SK-MEL-5 (cell line): ENCODE measurements at regions not wholly inside any gene's neighbourhood (a gene's known extent, or its start where the extent isn't known, plus 50 kb on each side); places are given as distances from the start of the nearest gene placed in this dataset.
"Not testable (repeated sequence)": the region's sequence is repeated elsewhere in the genome, so short reads cannot be mapped to it uniquely, and the experiment has no call there.

Source experiments
- DNase-seq: peaks from one replicate; pipeline ENCODE4 v3.0.0-alpha.2; 2016; ENCODE audit warnings: low read depth, low spot score
- in situ Hi-C: cut with HindIII; loops from 2 replicates; pipeline ENCODE4 v1.10.0; 2016; ENCODE audit warnings: low sequenced_read_pairs, high pct_unique_total_duplicates, low pct_unique_long_range_greater_than_20kb

- in situ Hi-C loops, result no loop called here
- DNase-seq, result peak; percentile 33
Measured at GRCh38 chr2:146978577-146979555, 866.0 kb upstream of the ACVR2A start.

GRCh38 chr2:146970981-146971380 is 873.8 kb upstream of the ACVR2A start:
- in situ Hi-C loops, DNase-seq: not testable (repeated sequence)

GRCh38 chr2:146969703-146970102 is 875.1 kb upstream of the ACVR2A start:
- in situ Hi-C loops, DNase-seq: not testable (repeated sequence)

GRCh38 chr2:146964494-146964893 is 880.3 kb upstream of the ACVR2A start:
- in situ Hi-C loops, result no loop called here
- no peak for DNase-seq

GRCh38 chr2:146954544-146954943 is 890.3 kb upstream of the ACVR2A start:
- in situ Hi-C loops, result no loop called here
- DNase-seq, result no peak

- DNase-seq, result no peak
- in situ Hi-C loops, result no loop called here
Measured at GRCh38 chr2:146952696-146953095, 892.1 kb upstream of the ACVR2A start.

GRCh38 chr2:146950911-146951310 is 893.9 kb upstream of the ACVR2A start:
- in situ Hi-C loops, result no loop called here

GRCh38 chr2:146950361-146950760 is 894.5 kb upstream of the ACVR2A start:
- in situ Hi-C loops, result no loop called here
- no peak for DNase-seq

More at GRCh38 chr2:146950911-146951310, 893.9 kb upstream of the ACVR2A start:
- DNase-seq, result no peak

GRCh38 chr2:146949400-146949799 is 895.4 kb upstream of the ACVR2A start:
- no peak for DNase-seq
- in situ Hi-C loops, result no loop called here

GRCh38 chr2:146944601-146945000 is 900.2 kb upstream of the ACVR2A start:
- in situ Hi-C loops, result no loop called here
- DNase-seq, result no peak

GRCh38 chr2:146939991-146940685 is 904.7 kb upstream of the ACVR2A start:
- in situ Hi-C loops, result no loop called here
- no peak for DNase-seq

- in situ Hi-C loops, result no loop called here
- DNase-seq, result no peak
Measured at GRCh38 chr2:146934921-146935320, 909.9 kb upstream of the ACVR2A start.

GRCh38 chr2:146931109-146931508 is 913.7 kb upstream of the ACVR2A start:
- in situ Hi-C loops, result no loop called here
- DNase-seq, result peak; percentile 21

GRCh38 chr2:146927080-146927711 is 917.6 kb upstream of the ACVR2A start:
- peak; percentile 66 for DNase-seq
- in situ Hi-C loops, result no loop called here

GRCh38 chr2:146918280-146918679 is 926.5 kb upstream of the ACVR2A start:
- in situ Hi-C loops, result no loop called here
- no peak for DNase-seq

- in situ Hi-C loops, result no loop called here
Measured at GRCh38 chr2:146917431-146918042, 927.3 kb upstream of the ACVR2A start.

GRCh38 chr2:146916914-146917313 is 927.9 kb upstream of the ACVR2A start:
- DNase-seq, result no peak
- in situ Hi-C loops, result no loop called here

More at GRCh38 chr2:146917431-146918042, 927.3 kb upstream of the ACVR2A start:
- DNase-seq, result no peak

- in situ Hi-C loops, result no loop called here
- no peak for DNase-seq
Measured at GRCh38 chr2:146913476-146913875, 931.4 kb upstream of the ACVR2A start.
